ENCODE measurements at regions not wholly inside any gene's neighbourhood (a gene's known extent, or its start where the extent isn't known, plus 50 kb on each side); places are given as distances from the start of the nearest gene placed in this dataset.
"Not testable (repeated sequence)": the region's sequence is repeated elsewhere in the genome, so short reads cannot be mapped to it uniquely, and the experiment has no call there.

GRCh38 chr13:39894586-39894985 is 239.1 kb downstream of the COG6 start:
- ATAC-seq, result no peak

- no peak for ATAC-seq
These were observed 239.8 kb downstream of the COG6 start for GRCh38 chr13:39895254-39895653.

GRCh38 chr13:39897636-39898035 is 242.2 kb downstream of the COG6 start:
- ATAC-seq, result no peak

- ATAC-seq, result no peak
These were observed 244.8 kb downstream of the COG6 start for GRCh38 chr13:39900106-39900750.

- ATAC-seq, result no peak
These were observed 249.5 kb downstream of the COG6 start for GRCh38 chr13:39904959-39905358.

- ATAC-seq, result no peak
These were observed 254.2 kb downstream of the COG6 start for GRCh38 chr13:39909634-39910033.

GRCh38 chr13:39910041-39910440 is 254.6 kb downstream of the COG6 start:
- no peak for ATAC-seq

GRCh38 chr13:39910833-39911232 is 255.4 kb downstream of the COG6 start:
- ATAC-seq, result no peak

- ATAC-seq, result no peak
These were observed 257.9 kb downstream of the COG6 start for GRCh38 chr13:39913339-39913738.

GRCh38 chr13:39913928-39914327 is 258.5 kb downstream of the COG6 start:
- peak; percentile 91 for ATAC-seq

GRCh38 chr13:39915418-39915817 is 260.0 kb downstream of the COG6 start:
- no peak for ATAC-seq

GRCh38 chr13:39916330-39916729 is 260.9 kb downstream of the COG6 start:
- ATAC-seq, result no peak

- ATAC-seq, result peak; percentile 70
These were observed 263.3 kb downstream of the COG6 start for GRCh38 chr13:39918620-39919236.

- ATAC-seq, result no peak
These were observed 265.2 kb downstream of the COG6 start for GRCh38 chr13:39920613-39921012.

GRCh38 chr13:39926345-39926744 is 270.9 kb downstream of the COG6 start:
- ATAC-seq, result no peak

GRCh38 chr13:39928261-39928660 is 272.8 kb downstream of the COG6 start:
- ATAC-seq, result no peak

- ATAC-seq, result no peak
These were observed 274.1 kb downstream of the COG6 start for GRCh38 chr13:39929583-39929982.

GRCh38 chr13:39930060-39930459 is 274.6 kb downstream of the COG6 start:
- ATAC-seq, result no peak

- ATAC-seq, result no peak
These were observed 275.3 kb downstream of the COG6 start for GRCh38 chr13:39930544-39931444.

GRCh38 chr13:39931505-39931904 is 276.0 kb downstream of the COG6 start:
- no peak for ATAC-seq

GRCh38 chr13:39932514-39932913 is 277.1 kb downstream of the COG6 start:
- ATAC-seq, result not testable (repeated sequence)

- ATAC-seq, result no peak
These were observed 279.7 kb downstream of the COG6 start for GRCh38 chr13:39935155-39935554.

GRCh38 chr13:39938596-39938995 is 283.1 kb downstream of the COG6 start:
- ATAC-seq, result no peak

GRCh38 chr13:39941236-39941635 is 285.8 kb downstream of the COG6 start:
- ATAC-seq, result no peak

Data from esophagus mucosa (tissue), 1 donor.